ENCODE measurements at regions not wholly inside any gene's neighbourhood (a gene's known extent, or its start where the extent isn't known, plus 50 kb on each side); places are given as distances from the start of the nearest gene placed in this dataset.

DNA sequence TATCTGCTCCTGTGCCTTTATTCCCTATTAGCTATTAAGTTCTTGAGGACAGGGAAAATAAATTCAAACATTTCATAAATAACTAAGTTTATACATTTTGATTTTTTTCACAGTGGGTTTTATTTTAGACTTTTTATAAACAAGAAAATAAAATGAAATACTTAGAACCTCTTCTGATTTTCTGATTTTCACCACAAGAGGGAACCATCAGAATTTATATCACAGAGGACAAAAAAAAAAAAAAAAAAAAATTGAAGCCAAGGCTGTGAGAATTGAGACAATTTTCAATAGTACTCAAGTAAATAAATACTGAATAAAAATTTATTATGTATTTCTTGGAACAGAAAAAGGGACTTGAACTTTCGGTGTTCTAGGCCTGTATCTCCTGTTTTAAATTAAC is 288.1 kb downstream of the SH3BGRL start:
- no peak for DNase-seq
- no peak for ATAC-seq
- Histone ChIP-seq H3K27ac (no peak overlapping the region), H3K4me3 (no peak overlapping the region), H3K9me3 (no peaks in the 10 kb centered on the region), H3K27me3 (no peaks in the 10 kb centered on the region), H3K4me1 (no peaks in the 10 kb centered on the region), H3K36me3 (replicated peaks in 1 of 2; ENCODE audit: insufficient read depth in 1 of 2, low read depth in 2 of 2) (no peaks in the 10 kb centered on the region)
- intact Hi-C loops (cut with DNase I) = no loop called here
- 11 to 25% methylated on average over 1 of the region's 1 CpG for whole genome bisulfite sequencing, 2 donors
- TF ChIP-seq POLR2A (IDR thresholded peaks at IDR 0.05) = no peak
- TF ChIP-seq, protein P1, sequence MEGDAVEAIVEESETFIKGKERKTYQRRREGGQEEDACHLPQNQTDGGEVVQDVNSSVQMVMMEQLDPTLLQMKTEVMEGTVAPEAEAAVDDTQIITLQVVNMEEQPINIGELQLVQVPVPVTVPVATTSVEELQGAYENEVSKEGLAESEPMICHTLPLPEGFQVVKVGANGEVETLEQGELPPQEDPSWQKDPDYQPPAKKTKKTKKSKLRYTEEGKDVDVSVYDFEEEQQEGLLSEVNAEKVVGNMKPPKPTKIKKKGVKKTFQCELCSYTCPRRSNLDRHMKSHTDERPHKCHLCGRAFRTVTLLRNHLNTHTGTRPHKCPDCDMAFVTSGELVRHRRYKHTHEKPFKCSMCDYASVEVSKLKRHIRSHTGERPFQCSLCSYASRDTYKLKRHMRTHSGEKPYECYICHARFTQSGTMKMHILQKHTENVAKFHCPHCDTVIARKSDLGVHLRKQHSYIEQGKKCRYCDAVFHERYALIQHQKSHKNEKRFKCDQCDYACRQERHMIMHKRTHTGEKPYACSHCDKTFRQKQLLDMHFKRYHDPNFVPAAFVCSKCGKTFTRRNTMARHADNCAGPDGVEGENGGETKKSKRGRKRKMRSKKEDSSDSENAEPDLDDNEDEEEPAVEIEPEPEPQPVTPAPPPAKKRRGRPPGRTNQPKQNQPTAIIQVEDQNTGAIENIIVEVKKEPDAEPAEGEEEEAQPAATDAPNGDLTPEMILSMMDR (IDR thresholded peaks at IDR 0.05) = no peak

DNA sequence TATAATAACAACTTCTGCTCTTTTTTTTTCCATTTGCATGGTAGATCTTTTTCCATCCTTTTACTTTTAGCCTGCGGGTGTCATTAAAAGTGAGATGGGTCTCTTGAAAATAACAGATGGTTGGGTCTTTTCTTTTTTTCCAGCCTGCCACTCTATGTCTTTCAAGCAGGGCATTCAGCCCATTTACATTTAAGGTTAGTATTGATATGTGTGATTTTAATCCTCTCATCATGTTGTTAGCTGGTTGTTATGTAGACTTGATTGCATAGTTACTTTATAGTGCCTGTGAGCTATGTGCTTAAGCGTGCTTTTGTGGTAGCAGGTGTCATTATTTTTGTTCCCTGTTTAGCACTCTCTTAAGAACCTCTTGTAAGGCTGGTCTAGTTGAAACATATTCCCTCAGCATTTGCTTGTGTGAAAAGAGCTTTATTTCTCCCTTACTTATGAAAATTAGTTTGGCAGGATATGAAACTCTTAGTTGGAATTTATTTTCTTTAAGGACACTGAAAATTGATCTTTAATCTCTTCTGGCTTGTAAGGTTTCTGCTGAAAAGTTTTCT is 326.1 kb downstream of the SH3BGRL start:
- intact Hi-C loops (cut with DNase I) = no loop called here
- Histone ChIP-seq H3K9me3 (no peaks in the 10 kb centered on the region), H3K27ac (no peak overlapping the region), H3K36me3 (replicated peaks in 1 of 2; ENCODE audit: insufficient read depth in 1 of 2, low read depth in 2 of 2) (no peaks in the 10 kb centered on the region), H3K27me3 (no peaks in the 10 kb centered on the region), H3K4me1 (no peaks in the 10 kb centered on the region), H3K4me3 (no peak overlapping the region)
- ATAC-seq = no peak
- no peak for TF ChIP-seq POLR2A (IDR thresholded peaks at IDR 0.05)
- TF ChIP-seq, protein P1 (IDR thresholded peaks at IDR 0.05) = no peak
- WGBS, 2 donors = 58 to 88% methylated on average over 2 of the region's 2 CpGs
- no peak for DNase-seq

DNA sequence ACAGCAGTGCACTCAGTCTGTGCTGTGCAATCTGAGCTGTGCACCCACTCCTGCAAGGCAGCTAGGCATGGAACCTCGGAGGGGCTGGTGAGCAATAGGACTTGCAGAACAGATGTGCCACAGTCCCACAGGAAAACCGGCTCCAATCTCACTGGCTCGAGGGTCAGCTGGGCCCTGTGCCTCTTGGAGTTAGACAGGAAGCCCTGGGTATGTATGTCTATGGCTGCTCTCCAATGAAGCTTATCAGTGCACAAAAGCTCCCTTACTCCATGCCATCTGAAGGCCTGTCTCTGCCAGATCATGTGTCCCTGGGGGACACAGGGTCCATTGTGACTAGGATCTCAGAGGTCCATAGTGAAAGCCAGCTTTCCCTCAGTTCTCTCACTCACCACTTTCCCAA is 335.8 kb downstream of the SH3BGRL start:
- intact Hi-C loops (cut with DNase I) = no loop called here
- WGBS, 2 donors = 67% methylated on average over 2 of the region's 3 CpGs; no CpG with 5 or more reads in 1 of the 2 donors
- no peak for DNase-seq
- no peak overlapping the region for H3K4me3 ChIP-seq
- no peak for TF ChIP-seq POLR2A (IDR thresholded peaks at IDR 0.05)
- TF ChIP-seq, protein P1 (IDR thresholded peaks at IDR 0.05) = no peak
- no peaks in the 10 kb centered on the region for H3K27me3 ChIP-seq
- no peak for ATAC-seq
- no peak overlapping the region for H3K27ac ChIP-seq
- H3K9me3 ChIP-seq = no peaks in the 10 kb centered on the region
- H3K36me3 ChIP-seq (replicated peaks in 1 of 2; ENCODE audit: insufficient read depth in 1 of 2, low read depth in 2 of 2) = no peaks in the 10 kb centered on the region
- H3K4me1 ChIP-seq = no peaks in the 10 kb centered on the region

DNA sequence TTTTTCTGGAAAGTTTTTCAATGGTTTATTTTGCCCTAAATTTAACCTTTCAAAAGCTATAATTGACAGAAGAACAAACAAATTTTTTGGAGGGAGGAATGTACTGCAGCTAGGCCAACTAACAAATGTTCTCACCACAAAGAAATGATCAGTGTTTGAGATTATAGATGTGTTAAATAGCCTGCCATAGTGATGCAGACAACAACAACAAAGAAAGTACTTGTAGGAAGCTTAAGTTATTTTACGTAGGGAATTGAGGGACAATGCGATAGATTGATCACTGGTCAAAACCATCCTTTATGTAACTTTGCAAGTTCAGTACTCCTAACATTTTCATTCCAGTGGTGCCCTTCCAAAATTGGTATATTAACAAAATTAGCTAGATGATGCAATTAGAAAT is 340.4 kb downstream of the SH3BGRL start:
- Histone ChIP-seq H3K27ac (no peak overlapping the region), H3K36me3 (replicated peaks in 1 of 2; ENCODE audit: insufficient read depth in 1 of 2, low read depth in 2 of 2) (no peaks in the 10 kb centered on the region), H3K4me3 (no peak overlapping the region), H3K4me1 (no peaks in the 10 kb centered on the region), H3K27me3 (no peaks in the 10 kb centered on the region), H3K9me3 (no peaks in the 10 kb centered on the region)
- 67 to 87% methylated on average over 2 of the region's 2 CpGs for WGBS, 2 donors
- DNase-seq (no peak), ATAC-seq (no peak)
- TF ChIP-seq POLR2A (IDR thresholded peaks at IDR 0.05) = no peak
- TF ChIP-seq, protein P1 (IDR thresholded peaks at IDR 0.05) = no peak
- intact Hi-C loops (cut with DNase I) = no loop called here

- H3K4me1 ChIP-seq = no peaks in the 10 kb centered on the region
- no peak for TF ChIP-seq POLR2A (IDR thresholded peaks at IDR 0.05)
- TF ChIP-seq, protein P1 (IDR thresholded peaks at IDR 0.05) = no peak
- no peaks in the 10 kb centered on the region for H3K9me3 ChIP-seq
- no peak overlapping the region for H3K27ac ChIP-seq
- 95% methylated on average over 4 of the region's 4 CpGs; no CpG with 5 or more reads in 1 of the 2 donors for WGBS, 2 donors
- ATAC-seq (no peak), DNase-seq (no peak)
- intact Hi-C loops (cut with DNase I) = no loop called here
- H3K4me3 ChIP-seq = no peak overlapping the region
- no peaks in the 10 kb centered on the region for H3K36me3 ChIP-seq (replicated peaks in 1 of 2; ENCODE audit: insufficient read depth in 1 of 2, low read depth in 2 of 2)
- no peaks in the 10 kb centered on the region for H3K27me3 ChIP-seq
These were observed 355.0 kb downstream of the SH3BGRL start for GRCh38 chrX:81556880-81557279.
